ENCODE measurements at regions not wholly inside any gene's neighbourhood (a gene's known extent, or its start where the extent isn't known, plus 50 kb on each side); places are given as distances from the start of the nearest gene placed in this dataset.

DNA sequence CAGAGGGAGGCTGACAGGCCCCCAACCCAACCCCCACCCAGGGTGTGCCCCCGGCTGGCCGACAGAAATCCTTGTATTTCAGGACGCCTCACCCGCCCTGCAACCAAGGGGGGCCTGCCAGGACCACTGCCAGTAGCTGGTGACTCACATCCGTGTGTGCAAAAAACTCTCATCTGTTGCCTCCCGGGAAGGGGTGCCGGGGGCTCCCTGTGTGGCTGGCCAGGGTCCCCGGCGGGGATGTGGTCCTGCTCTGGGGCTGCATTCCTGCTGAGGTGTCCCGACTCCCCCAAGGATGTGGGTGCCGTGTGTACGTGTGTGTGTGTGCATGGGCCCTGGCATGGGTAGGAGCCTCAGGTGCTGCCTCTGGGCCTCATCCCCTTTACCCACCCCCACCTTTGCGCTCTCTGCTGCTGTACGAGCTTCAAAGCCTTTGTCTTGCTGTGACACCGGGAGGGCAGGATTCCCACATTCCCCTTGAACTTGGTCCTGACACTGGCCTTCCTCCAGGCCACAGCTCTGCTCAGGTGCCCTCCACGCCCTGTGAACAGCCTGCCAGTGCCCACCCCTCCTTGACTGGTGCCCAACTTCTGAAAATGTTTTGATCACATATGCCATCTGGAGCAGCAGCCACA, 226.3 kb upstream of the HDAC4 start:
- no peaks in the 10 kb centered on the region for H4K20me1 ChIP-seq (replicated peaks; ENCODE audit: insufficient read depth)
- no peak overlapping the region; the same call in 2 of the 3 replicates for H3K4me3 Mint-ChIP-seq
- DNase-seq (ENCODE audit: low spot score): peak; percentile 20
- peaks cover 8% of the 10 kb centered on the region for H3K27me3 Mint-ChIP-seq (ENCODE audit: insufficient read depth, low read depth, poor library complexity)
- peak overlapping the region; percentile 26; the same call in 1 of the 2 replicates for H3K4me2 ChIP-seq
- ATAC-seq: peak; percentile 74
- peak overlapping the region; percentile 83; the same call in 1 of the 2 replicates for H2AFZ ChIP-seq
- H3K36me3 Mint-ChIP-seq (ENCODE audit: low read depth): no peaks in the 10 kb centered on the region
- H3K9me3 Mint-ChIP-seq: no peaks in the 10 kb centered on the region
- H3K4me1 ChIP-seq (ENCODE audit: insufficient read depth): peaks cover 7% of the 10 kb centered on the region; the same call in 1 of the 2 replicates
- H3K36me3 ChIP-seq (ENCODE audit: insufficient read depth): no peaks in the 10 kb centered on the region
- H3K4me1 Mint-ChIP-seq: peaks cover 14% of the 10 kb centered on the region
- H3F3A ChIP-seq (replicated peaks; ENCODE audit: low read depth): no peaks in the 10 kb centered on the region
- H3K9me2 ChIP-seq (ENCODE audit: insufficient read depth): no peaks in the 10 kb centered on the region
- H3K27ac Mint-ChIP-seq: no peak overlapping the region
- H3K27me3 ChIP-seq (ENCODE audit: insufficient read depth): no peaks in the 10 kb centered on the region
- no peak overlapping the region for H3K4me3 ChIP-seq
- TF ChIP-seq CTCF (conservative IDR thresholded peaks at IDR 0.05; ENCODE audit: low read depth in 2 of 2): no peak
- TF ChIP-seq EZH2 (IDR thresholded peaks at IDR 0.05; ENCODE audit: low read depth, unreplicated experiment): no peak
- no peak for TF ChIP-seq EZH2phosphoT487 (IDR thresholded peaks at IDR 0.05; ENCODE audit: unreplicated experiment)
- TF ChIP-seq, protein P1, sequence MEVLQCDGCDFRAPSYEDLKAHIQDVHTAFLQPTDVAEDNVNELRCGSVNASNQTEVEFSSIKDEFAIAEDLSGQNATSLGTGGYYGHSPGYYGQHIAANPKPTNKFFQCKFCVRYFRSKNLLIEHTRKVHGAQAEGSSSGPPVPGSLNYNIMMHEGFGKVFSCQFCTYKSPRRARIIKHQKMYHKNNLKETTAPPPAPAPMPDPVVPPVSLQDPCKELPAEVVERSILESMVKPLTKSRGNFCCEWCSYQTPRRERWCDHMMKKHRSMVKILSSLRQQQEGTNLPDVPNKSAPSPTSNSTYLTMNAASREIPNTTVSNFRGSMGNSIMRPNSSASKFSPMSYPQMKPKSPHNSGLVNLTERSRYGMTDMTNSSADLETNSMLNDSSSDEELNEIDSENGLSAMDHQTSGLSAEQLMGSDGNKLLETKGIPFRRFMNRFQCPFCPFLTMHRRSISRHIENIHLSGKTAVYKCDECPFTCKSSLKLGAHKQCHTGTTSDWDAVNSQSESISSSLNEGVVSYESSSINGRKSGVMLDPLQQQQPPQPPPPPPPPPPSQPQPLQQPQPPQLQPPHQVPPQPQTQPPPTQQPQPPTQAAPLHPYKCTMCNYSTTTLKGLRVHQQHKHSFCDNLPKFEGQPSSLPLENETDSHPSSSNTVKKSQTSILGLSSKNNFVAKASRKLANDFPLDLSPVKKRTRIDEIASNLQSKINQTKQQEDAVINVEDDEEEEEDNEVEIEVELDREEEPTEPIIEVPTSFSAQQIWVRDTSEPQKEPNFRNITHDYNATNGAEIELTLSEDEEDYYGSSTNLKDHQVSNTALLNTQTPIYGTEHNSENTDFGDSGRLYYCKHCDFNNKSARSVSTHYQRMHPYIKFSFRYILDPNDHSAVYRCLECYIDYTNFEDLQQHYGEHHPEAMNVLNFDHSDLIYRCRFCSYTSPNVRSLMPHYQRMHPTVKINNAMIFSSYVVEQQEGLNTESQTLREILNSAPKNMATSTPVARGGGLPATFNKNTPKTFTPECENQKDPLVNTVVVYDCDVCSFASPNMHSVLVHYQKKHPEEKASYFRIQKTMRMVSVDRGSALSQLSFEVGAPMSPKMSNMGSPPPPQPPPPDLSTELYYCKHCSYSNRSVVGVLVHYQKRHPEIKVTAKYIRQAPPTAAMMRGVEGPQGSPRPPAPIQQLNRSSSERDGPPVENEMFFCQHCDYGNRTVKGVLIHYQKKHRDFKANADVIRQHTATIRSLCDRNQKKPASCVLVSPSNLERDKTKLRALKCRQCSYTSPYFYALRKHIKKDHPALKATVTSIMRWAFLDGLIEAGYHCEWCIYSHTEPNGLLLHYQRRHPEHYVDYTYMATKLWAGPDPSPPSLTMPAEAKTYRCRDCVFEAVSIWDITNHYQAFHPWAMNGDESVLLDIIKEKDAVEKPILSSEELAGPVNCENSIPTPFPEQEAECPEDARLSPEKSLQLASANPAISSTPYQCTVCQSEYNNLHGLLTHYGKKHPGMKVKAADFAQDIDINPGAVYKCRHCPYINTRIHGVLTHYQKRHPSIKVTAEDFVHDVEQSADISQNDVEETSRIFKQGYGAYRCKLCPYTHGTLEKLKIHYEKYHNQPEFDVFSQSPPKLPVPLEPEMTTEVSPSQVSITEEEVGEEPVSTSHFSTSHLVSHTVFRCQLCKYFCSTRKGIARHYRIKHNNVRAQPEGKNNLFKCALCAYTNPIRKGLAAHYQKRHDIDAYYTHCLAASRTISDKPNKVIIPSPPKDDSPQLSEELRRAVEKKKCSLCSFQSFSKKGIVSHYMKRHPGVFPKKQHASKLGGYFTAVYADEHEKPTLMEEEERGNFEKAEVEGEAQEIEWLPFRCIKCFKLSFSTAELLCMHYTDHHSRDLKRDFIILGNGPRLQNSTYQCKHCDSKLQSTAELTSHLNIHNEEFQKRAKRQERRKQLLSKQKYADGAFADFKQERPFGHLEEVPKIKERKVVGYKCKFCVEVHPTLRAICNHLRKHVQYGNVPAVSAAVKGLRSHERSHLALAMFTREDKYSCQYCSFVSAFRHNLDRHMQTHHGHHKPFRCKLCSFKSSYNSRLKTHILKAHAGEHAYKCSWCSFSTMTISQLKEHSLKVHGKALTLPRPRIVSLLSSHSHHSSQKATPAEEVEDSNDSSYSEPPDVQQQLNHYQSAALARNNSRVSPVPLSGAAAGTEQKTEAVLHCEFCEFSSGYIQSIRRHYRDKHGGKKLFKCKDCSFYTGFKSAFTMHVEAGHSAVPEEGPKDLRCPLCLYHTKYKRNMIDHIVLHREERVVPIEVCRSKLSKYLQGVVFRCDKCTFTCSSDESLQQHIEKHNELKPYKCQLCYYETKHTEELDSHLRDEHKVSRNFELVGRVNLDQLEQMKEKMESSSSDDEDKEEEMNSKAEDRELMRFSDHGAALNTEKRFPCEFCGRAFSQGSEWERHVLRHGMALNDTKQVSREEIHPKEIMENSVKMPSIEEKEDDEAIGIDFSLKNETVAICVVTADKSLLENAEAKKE (CRISPR knock-in tag; IDR thresholded peaks at IDR 0.05): no peak
- no peak overlapping the region for H3K27ac ChIP-seq (ENCODE audit: low read depth)
- no peaks in the 10 kb centered on the region for H3K79me2 ChIP-seq (replicated peaks; ENCODE audit: insufficient read depth)
